IMR-90 (cell line): ENCODE measurements at regions not wholly inside any gene's neighbourhood (a gene's known extent, or its start where the extent isn't known, plus 50 kb on each side); places are given as distances from the start of the nearest gene placed in this dataset.

ENCODE experiments used
- ATAC-seq: fragments of 200-7000 bp; cut with Tn5 transposase; 2 replicates; pipeline ENCODE4 v1.9.1; 2020; ENCODE audit warnings: low read depth, mild to moderate bottlenecking, moderate library complexity
- BruUV-seq: library from RNA; stranded (reverse); fragments of 400-500 nt; replicated peaks from 2 replicates; lab custom pipeline; 2021; lab: Mats Ljungman, UMichigan
- CTCF ChIA-PET: fragments of 300-600 bp; formaldehyde crosslinking; extraction: SDS; loops from one replicate; lab custom pipeline; 2021; ENCODE audit warnings: antibody characterized with exemption; lab: Yijun Ruan, JAX
- POLR2A ChIA-PET: fragments of 300-600 bp; sonication (Branson Sonifier 250); formaldehyde crosslinking; loops from one replicate; lab custom pipeline; 2022; ENCODE audit warnings: antibody characterized with exemption; ENCODE audit not compliant: unreplicated experiment; lab: Charles Lee
- DNase-seq: peaks from one replicate; pipeline ENCODE4 v3.0.0; 2013
- H2AFZ ChIP-seq: replicated peaks from 2 replicates; pipeline ENCODE3; 2013; ENCODE audit warnings: low read length, mild to moderate bottlenecking; ENCODE audit not compliant: poor library complexity
- H2AK5ac ChIP-seq: 2 replicates; pipeline ENCODE4 v1.6.1; 2013; ENCODE audit warnings: low read depth, low read length, inconsistent platforms
- H2AK9ac ChIP-seq: replicated peaks from 2 replicates; pipeline ENCODE3; 2013; ENCODE audit warnings: mild to moderate bottlenecking, low read depth, low read length, moderate library complexity; ENCODE audit not compliant: poor library complexity
- H2BK120ac ChIP-seq: 2 replicates; pipeline ENCODE4 v1.6.1; 2013; ENCODE audit warnings: low read depth, low read length, inconsistent platforms
- H2BK15ac ChIP-seq: 3 replicates; pipeline ENCODE4 v1.6.1; 2013; ENCODE audit warnings: low read depth, low read length, inconsistent platforms
- H2BK20ac ChIP-seq: 2 replicates; pipeline ENCODE4 v1.6.1; 2013; ENCODE audit warnings: low read depth, mild to moderate bottlenecking, inconsistent platforms, low read length, moderate library complexity
- H2BK5ac ChIP-seq: 2 replicates; pipeline ENCODE4 v1.6.1; 2013; ENCODE audit warnings: mild to moderate bottlenecking, low read depth, low read length, inconsistent platforms; ENCODE audit not compliant: poor library complexity, severe bottlenecking
- H3K14ac ChIP-seq: replicated peaks from 2 replicates; pipeline ENCODE4 v1.6.1; 2013; ENCODE audit warnings: low read depth, low read length, inconsistent platforms
- H3K18ac ChIP-seq: 2 replicates; pipeline ENCODE4 v1.6.1; 2013; ENCODE audit warnings: low read depth, low read length, control low read depth
- H3K23ac ChIP-seq: 2 replicates; pipeline ENCODE4 v1.6.1; 2013; ENCODE audit warnings: low read depth, low read length, inconsistent platforms
- H3K27ac ChIP-seq: 2 replicates; pipeline ENCODE4 v1.5.1; 2013; ENCODE audit warnings: mild to moderate bottlenecking, control low read depth, low read length; ENCODE audit not compliant: insufficient read depth
- H3K27me3 ChIP-seq: 2 replicates; pipeline ENCODE4 v1.6.1; 2013; ENCODE audit warnings: low read length; ENCODE audit not compliant: control insufficient read depth, insufficient read depth
- H3K36me3 ChIP-seq: 2 replicates; pipeline ENCODE4 v1.6.1; 2013; ENCODE audit warnings: low read length, mixed read lengths; ENCODE audit not compliant: control insufficient read depth, insufficient read depth
- H3K4ac ChIP-seq: 2 replicates; pipeline ENCODE4 v1.6.1; 2013; ENCODE audit warnings: low read depth, low read length, inconsistent platforms
- H3K4me1 ChIP-seq: 2 replicates; pipeline ENCODE4 v1.6.1; 2013; ENCODE audit warnings: low read length, mixed read lengths; ENCODE audit not compliant: control insufficient read depth, insufficient read depth
- H3K4me2 ChIP-seq: 2 replicates; pipeline ENCODE4 v1.6.1; 2013; ENCODE audit warnings: low read depth, mild to moderate bottlenecking, control low read depth, low read length, moderate library complexity
- H3K4me3 ChIP-seq: 2 replicates; pipeline ENCODE4 v1.5.1; 2013; ENCODE audit warnings: low read depth, mild to moderate bottlenecking, control low read depth, low read length, moderate library complexity; ENCODE audit not compliant: insufficient read depth
- H3K56ac ChIP-seq: 2 replicates; pipeline ENCODE4 v1.6.1; 2013; ENCODE audit warnings: low read length, inconsistent platforms; ENCODE audit not compliant: insufficient read depth; ENCODE audit errors: extremely low read depth
- H3K79me1 ChIP-seq, 2 experiments: 2 replicates each; pipeline ENCODE4 v1.6.1; 2013; ENCODE audit warnings: low read length in 2 of 2, inconsistent platforms in 1 of 2, low read depth in 1 of 2
- H3K9ac ChIP-seq: 2 replicates; pipeline ENCODE4 v1.6.1; 2013; ENCODE audit warnings: low read depth, low read length, control low read depth
- H3K9me1 ChIP-seq: 2 replicates; pipeline ENCODE4 v1.6.1; 2013; ENCODE audit warnings: low read length, inconsistent platforms; ENCODE audit not compliant: insufficient read depth
- H3K9me3 ChIP-seq: 2 replicates; pipeline ENCODE4 v1.6.1; 2013; ENCODE audit warnings: low read length; ENCODE audit not compliant: control insufficient read depth, insufficient read depth
- H4K20me1 ChIP-seq: 2 replicates; pipeline ENCODE4 v1.6.1; 2013; ENCODE audit warnings: low read length, inconsistent platforms; ENCODE audit not compliant: insufficient read depth
- H4K5ac ChIP-seq: 2 replicates; pipeline ENCODE4 v1.6.1; 2013; ENCODE audit warnings: mild to moderate bottlenecking, low read depth, low read length, control low read depth
- H4K8ac ChIP-seq, 2 experiments: 2 replicates each; pipeline ENCODE4 v1.6.1; 2013; ENCODE audit warnings: low read depth in 2 of 2, low read length in 2 of 2, control low read depth in 1 of 2, inconsistent platforms in 1 of 2
- H4K91ac ChIP-seq: 2 replicates; pipeline ENCODE4 v1.6.1; 2013; ENCODE audit warnings: low read depth, low read length, inconsistent platforms; ENCODE audit not compliant: insufficient read depth
- BHLHE40 ChIP-seq: fragments of 150-350 bp; IDR thresholded peaks from 2 replicates; pipeline ENCODE4 v1.6.1; 2016; ENCODE audit warnings: mild to moderate bottlenecking, low read depth, low read length
- CEBPB ChIP-seq: IDR thresholded peaks from 2 replicates; pipeline ENCODE4 v1.6.1; 2012; ENCODE audit warnings: low read depth, low read length, improper control_type of control experiment
- CHD1 ChIP-seq: IDR thresholded peaks from 2 replicates; pipeline ENCODE4 v1.6.1; 2012; ENCODE audit warnings: low read depth, low read length, improper control_type of control experiment
- CTCF ChIP-seq: conservative IDR thresholded peaks from 2 replicates; pipeline ENCODE4 v1.5.1; 2012; ENCODE audit warnings: mild to moderate bottlenecking, low read depth, low read length, improper control_type of control experiment
- FOS ChIP-seq: fragments of 150-350 bp; IDR thresholded peaks from 2 replicates; pipeline ENCODE4 v1.6.1; 2016; ENCODE audit warnings: low read depth, low read length
- MAFK ChIP-seq: IDR thresholded peaks from 2 replicates; pipeline ENCODE4 v1.6.1; 2012; ENCODE audit warnings: low read depth, low read length, improper control_type of control experiment
- MAZ ChIP-seq: IDR thresholded peaks from 2 replicates; pipeline ENCODE4 v1.6.1; 2012; ENCODE audit warnings: low read depth, mild to moderate bottlenecking, low read length, improper control_type of control experiment, moderate library complexity, borderline replicate concordance
- MXI1 ChIP-seq: IDR thresholded peaks from 2 replicates; pipeline ENCODE4 v1.6.1; 2012; ENCODE audit warnings: low read depth, mild to moderate bottlenecking, low read length, moderate library complexity, borderline replicate concordance
- NFE2L2 ChIP-seq: fragments of 150-350 bp; IDR thresholded peaks from 2 replicates; pipeline ENCODE4 v1.6.1; 2016; ENCODE audit warnings: low read depth, mild to moderate bottlenecking, low read length
- POLR2A ChIP-seq: IDR thresholded peaks from 2 replicates; pipeline ENCODE4 v1.6.1; 2012; ENCODE audit warnings: mild to moderate bottlenecking, low read depth, low read length
- RAD21 ChIP-seq: IDR thresholded peaks from 2 replicates; pipeline ENCODE4 v1.6.1; 2012; ENCODE audit warnings: low read length, improper control_type of control experiment
- RCOR1 ChIP-seq: IDR thresholded peaks from 2 replicates; pipeline ENCODE4 v1.6.1; 2012; ENCODE audit warnings: mild to moderate bottlenecking, low read length, improper control_type of control experiment; ENCODE audit not compliant: insufficient replicate concordance
- RFX5 ChIP-seq: IDR thresholded peaks from 2 replicates; pipeline ENCODE4 v1.8.0; 2012; ENCODE audit warnings: low read depth, mild to moderate bottlenecking, low read length, moderate library complexity
- SMC3 ChIP-seq: fragments of 150-350 bp; IDR thresholded peaks from 2 replicates; pipeline ENCODE4 v1.6.1; 2016; ENCODE audit warnings: low read depth, mild to moderate bottlenecking, antibody characterized with exemption, low read length, moderate library complexity
- USF2 ChIP-seq: fragments of 150-350 bp; IDR thresholded peaks from 2 replicates; pipeline ENCODE4 v1.6.1; 2017; ENCODE audit warnings: mild to moderate bottlenecking, antibody characterized with exemption, low read length, low read depth
- WGBS, 2 experiments: methylation state at CpG; one replicate each; pipeline versions ENCODE4 v1.1.5 to v1.1.7; 2013; ENCODE audit warnings: missing lambda C conversion rate in 2 of 2; ENCODE audit not compliant: insufficient read length in 1 of 2; ENCODE audit errors: extremely low coverage in 2 of 2; 5-methylcytosine and 5-hydroxymethylcytosine counted together
- dilution Hi-C: fragments of 300-500 bp; cut with HindIII; formaldehyde crosslinking; loops from one replicate; pipeline ENCODE4 v1.14.3; 2018; ENCODE audit warnings: low sequenced_read_pairs; ENCODE audit not compliant: unreplicated experiment
- in situ Hi-C: fragments of 300-500 bp; cut with MboI; formaldehyde crosslinking; loops from 3 replicates; pipeline ENCODE4 v1.14.3; 2019; ENCODE audit warnings: low sequenced_read_pairs, inconsistent platforms, mixed read lengths
- intact Hi-C: fragments of 100-400 bp; cut with micrococcal nuclease; formaldehyde crosslinking; loops from 2 replicates; pipeline ENCODE4 v1.10.0; 2022
- TF ChIP-seq, protein P1 (sequence below): fragments of 150-350 bp; IDR thresholded peaks from 2 replicates; pipeline ENCODE4 v1.6.1; 2016; ENCODE audit warnings: low read depth, mild to moderate bottlenecking, low read length, moderate library complexity, borderline replicate concordance

- H4K8ac ChIP-seq: no peak overlapping the region
- no peaks in the 10 kb centered on the region for H3K27me3 ChIP-seq
- H3K4me1 ChIP-seq: no peaks in the 10 kb centered on the region
- TF ChIP-seq CEBPB (no peak), CTCF (no peak), USF2 (no peak), POLR2A (no peak), FOS (no peak), MXI1 (no peak), CHD1 (no peak), RCOR1 (no peak), SMC3 (no peak), RFX5 (no peak), NFE2L2 (no peak), RAD21 (no peak), MAFK (no peak), BHLHE40 (no peak), MAZ (no peak)
- TF ChIP-seq, protein P1, sequence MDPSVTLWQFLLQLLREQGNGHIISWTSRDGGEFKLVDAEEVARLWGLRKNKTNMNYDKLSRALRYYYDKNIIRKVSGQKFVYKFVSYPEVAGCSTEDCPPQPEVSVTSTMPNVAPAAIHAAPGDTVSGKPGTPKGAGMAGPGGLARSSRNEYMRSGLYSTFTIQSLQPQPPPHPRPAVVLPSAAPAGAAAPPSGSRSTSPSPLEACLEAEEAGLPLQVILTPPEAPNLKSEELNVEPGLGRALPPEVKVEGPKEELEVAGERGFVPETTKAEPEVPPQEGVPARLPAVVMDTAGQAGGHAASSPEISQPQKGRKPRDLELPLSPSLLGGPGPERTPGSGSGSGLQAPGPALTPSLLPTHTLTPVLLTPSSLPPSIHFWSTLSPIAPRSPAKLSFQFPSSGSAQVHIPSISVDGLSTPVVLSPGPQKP: no peak
- H3K27ac ChIP-seq: no peak overlapping the region
- no peak overlapping the region for H3K18ac ChIP-seq
- no peak overlapping the region for H3K4me2 ChIP-seq
- no peak overlapping the region for H2BK20ac ChIP-seq
- no peak overlapping the region for H2BK5ac ChIP-seq
- no peak overlapping the region for H3K4ac ChIP-seq
- intact Hi-C loops (no loop called here), dilution Hi-C loops (no loop called here), in situ Hi-C loops (no loop called here)
- BruUV-seq: no TSS peak
- H4K20me1 ChIP-seq: no peaks in the 10 kb centered on the region
- H2AK9ac ChIP-seq: no peak overlapping the region
- H4K91ac ChIP-seq: no peak overlapping the region
- POLR2A ChIA-PET: no interaction called here
- H4K5ac ChIP-seq: no peak overlapping the region
- H3K9me1 ChIP-seq: no peaks in the 10 kb centered on the region
- no peaks in the 10 kb centered on the region for H3K9me3 ChIP-seq
- no peaks in the 10 kb centered on the region for H3K79me1 ChIP-seq
- H2AFZ ChIP-seq: no peak overlapping the region
- ATAC-seq: no peak
- H3K56ac ChIP-seq: no peak overlapping the region
- H3K14ac ChIP-seq: no peak overlapping the region
- no peak overlapping the region for H3K9ac ChIP-seq
- CTCF ChIA-PET: no interaction called here
- no peak overlapping the region for H2AK5ac ChIP-seq
- H3K36me3 ChIP-seq: no peaks in the 10 kb centered on the region
- no CpG with 5 or more reads among the region's 4 CpGs for WGBS, 2 experiments
- H2BK120ac ChIP-seq: no peak overlapping the region
- DNase-seq: no peak
- H2BK15ac ChIP-seq: no peak overlapping the region
- H3K4me3 ChIP-seq: no peak overlapping the region
- no peak overlapping the region for H3K23ac ChIP-seq
These were observed 2012.5 kb upstream of the LRRTM1 start for GRCh38 chr2:82317012-82317411.
